Bronchial epithelial cell (primary cell): ENCODE measurements at regions not wholly inside any gene's neighbourhood (a gene's known extent, or its start where the extent isn't known, plus 50 kb on each side); places are given as distances from the start of the nearest gene placed in this dataset.

Experiments used
- DNase-seq: peaks from one replicate; pipeline ENCODE4 v3.0.0-alpha.2; 2010; ENCODE audit warnings: low read depth
- FAIRE-seq: peaks from 2 replicates; lab custom pipeline; 2011; peaks lifted over from hg19 to GRCh38; lab: Jason Lieb, UNC
- H3K27me3 ChIP-seq: 2 replicates; pipeline ENCODE4 v1.5.1; 2011; ENCODE audit warnings: low read length; ENCODE audit not compliant: control insufficient read depth, insufficient read depth
- H3K36me3 ChIP-seq: 2 replicates; pipeline ENCODE4 v1.5.1; 2011; ENCODE audit warnings: low read length; ENCODE audit not compliant: control insufficient read depth, insufficient read depth
- H3K4me3 ChIP-seq: 2 replicates; pipeline ENCODE4 v1.5.1; 2011; ENCODE audit warnings: mild to moderate bottlenecking, low read depth, low read length, control low read depth
- TF ChIP-seq, protein P1 (sequence below): IDR thresholded peaks from 2 replicates; pipeline ENCODE4 v1.5.1; 2011; ENCODE audit warnings: mild to moderate bottlenecking, moderate library complexity, low read length, control low read depth, inconsistent platforms; ENCODE audit not compliant: insufficient read depth, severe bottlenecking

- H3K36me3 ChIP-seq = no peaks in the 10 kb centered on the region
- DNase-seq (no peak), FAIRE-seq (no peak)
- TF ChIP-seq, protein P1, sequence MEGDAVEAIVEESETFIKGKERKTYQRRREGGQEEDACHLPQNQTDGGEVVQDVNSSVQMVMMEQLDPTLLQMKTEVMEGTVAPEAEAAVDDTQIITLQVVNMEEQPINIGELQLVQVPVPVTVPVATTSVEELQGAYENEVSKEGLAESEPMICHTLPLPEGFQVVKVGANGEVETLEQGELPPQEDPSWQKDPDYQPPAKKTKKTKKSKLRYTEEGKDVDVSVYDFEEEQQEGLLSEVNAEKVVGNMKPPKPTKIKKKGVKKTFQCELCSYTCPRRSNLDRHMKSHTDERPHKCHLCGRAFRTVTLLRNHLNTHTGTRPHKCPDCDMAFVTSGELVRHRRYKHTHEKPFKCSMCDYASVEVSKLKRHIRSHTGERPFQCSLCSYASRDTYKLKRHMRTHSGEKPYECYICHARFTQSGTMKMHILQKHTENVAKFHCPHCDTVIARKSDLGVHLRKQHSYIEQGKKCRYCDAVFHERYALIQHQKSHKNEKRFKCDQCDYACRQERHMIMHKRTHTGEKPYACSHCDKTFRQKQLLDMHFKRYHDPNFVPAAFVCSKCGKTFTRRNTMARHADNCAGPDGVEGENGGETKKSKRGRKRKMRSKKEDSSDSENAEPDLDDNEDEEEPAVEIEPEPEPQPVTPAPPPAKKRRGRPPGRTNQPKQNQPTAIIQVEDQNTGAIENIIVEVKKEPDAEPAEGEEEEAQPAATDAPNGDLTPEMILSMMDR = no peak
- H3K27me3 ChIP-seq = no peaks in the 10 kb centered on the region
- no peak overlapping the region for H3K4me3 ChIP-seq
Measured at GRCh38 chr13:90806016-90806615, 541.4 kb upstream of the MIR17HG start.

GRCh38 chr13:90806892-90807291 is 540.6 kb upstream of the MIR17HG start:
- no peak for FAIRE-seq
- no peak overlapping the region for H3K4me3 ChIP-seq
- DNase-seq = no peak

GRCh38 chr13:90808838-90809237 is 538.6 kb upstream of the MIR17HG start:
- Histone ChIP-seq H3K36me3 (no peaks in the 10 kb centered on the region), H3K27me3 (no peaks in the 10 kb centered on the region), H3K4me3 (no peak overlapping the region)
- no peak for DNase-seq
- TF ChIP-seq, protein P1 = no peak
- no peak for FAIRE-seq

More at GRCh38 chr13:90806892-90807291, 540.6 kb upstream of the MIR17HG start:
- TF ChIP-seq, protein P1 = no peak
- Histone ChIP-seq H3K27me3 (no peaks in the 10 kb centered on the region), H3K36me3 (no peaks in the 10 kb centered on the region)

DNA sequence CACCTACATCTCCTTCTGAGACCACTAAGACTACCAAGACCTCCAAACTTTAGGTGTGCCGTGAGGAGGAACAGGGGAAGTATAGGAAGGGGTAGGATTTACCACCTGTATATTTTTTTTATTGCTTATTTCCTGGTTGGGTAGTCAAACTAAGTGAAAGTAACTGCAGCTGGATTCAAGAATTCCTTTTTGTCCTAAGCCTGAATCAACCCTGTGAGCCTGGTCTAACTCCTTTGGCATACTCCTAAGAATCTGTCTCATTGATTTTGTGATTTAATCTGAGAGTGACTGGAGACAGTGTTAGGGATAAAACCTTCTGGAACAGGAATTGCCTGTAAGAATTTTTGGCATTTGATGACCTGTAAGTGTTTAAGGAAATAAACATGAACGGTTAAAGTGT is 523.5 kb upstream of the MIR17HG start:
- no peak for DNase-seq

DNA sequence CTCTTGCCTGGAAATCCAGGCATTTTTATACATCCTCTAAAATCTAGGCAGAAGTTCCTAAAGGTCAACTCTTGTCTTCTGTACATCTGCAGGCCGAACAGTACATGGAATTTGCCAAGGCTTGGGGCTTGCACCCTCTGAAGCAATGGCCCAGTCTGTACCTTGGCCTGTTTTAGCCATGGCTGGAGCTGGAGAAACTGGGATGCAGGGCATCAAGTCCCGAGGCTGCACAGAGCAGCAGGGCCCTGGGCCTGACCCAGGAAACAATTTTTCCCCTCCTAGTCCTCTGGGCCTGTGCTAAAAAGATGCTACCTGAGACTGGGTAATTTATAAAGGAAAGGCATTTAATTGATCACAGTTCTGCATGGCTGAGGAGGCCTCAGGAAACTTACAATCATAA is 520.8 kb upstream of the MIR17HG start:
- TF ChIP-seq, protein P1 = no peak
- no peaks in the 10 kb centered on the region for H3K36me3 ChIP-seq
- FAIRE-seq = no peak

More for the DNA sequence above, 523.5 kb upstream of the MIR17HG start:
- no peaks in the 10 kb centered on the region for H3K27me3 ChIP-seq
- FAIRE-seq = no peak
- H3K4me3 ChIP-seq = no peak overlapping the region
- no peaks in the 10 kb centered on the region for H3K36me3 ChIP-seq
- TF ChIP-seq, protein P1 = no peak

GRCh38 chr13:90830782-90831181 is 516.7 kb upstream of the MIR17HG start:
- no peaks in the 10 kb centered on the region for H3K36me3 ChIP-seq
- no peak for FAIRE-seq
- no peak for DNase-seq

More for the DNA sequence above, 520.8 kb upstream of the MIR17HG start:
- Histone ChIP-seq H3K27me3 (no peaks in the 10 kb centered on the region), H3K4me3 (no peak overlapping the region)
- DNase-seq = no peak

More at GRCh38 chr13:90830782-90831181, 516.7 kb upstream of the MIR17HG start:
- H3K4me3 ChIP-seq = no peak overlapping the region
- H3K27me3 ChIP-seq = no peaks in the 10 kb centered on the region
- TF ChIP-seq, protein P1 = no peak
